HCT116 (cell line): ENCODE measurements at regions not wholly inside any gene's neighbourhood (a gene's known extent, or its start where the extent isn't known, plus 50 kb on each side); places are given as distances from the start of the nearest gene placed in this dataset.

ENCODE experiments used
- ATAC-seq: fragments of 200-7000 bp; cut with Tn5 transposase; 2 replicates; pipeline ENCODE4 v1.9.1; 2020; ENCODE audit warnings: mild to moderate bottlenecking, moderate library complexity
- BruUV-seq: library from RNA; stranded (reverse); fragments of 400-500 nt; replicated peaks from 2 replicates; lab custom pipeline; 2021; lab: Mats Ljungman, UMichigan
- CTCF ChIA-PET: fragments of 300-600 bp; sonication (Branson Sonifier 250); formaldehyde crosslinking; loops from one replicate; lab custom pipeline; 2021; ENCODE audit warnings: antibody characterized with exemption; lab: Charles Lee
- POLR2A ChIA-PET: fragments of 300-600, 350-600 bp; sonication (Branson Sonifier 250); formaldehyde crosslinking; loops from one replicate; lab custom pipeline; 2021; ENCODE audit warnings: antibody characterized with exemption; lab: Charles Lee
- RAD21 ChIA-PET, 2 experiments: fragments of 300-600 bp; sonication (Branson Sonifier 250); formaldehyde crosslinking; loops; one replicate each; lab custom pipeline; 2023; ENCODE audit warnings: low total read pairs in 2 of 2; ENCODE audit not compliant: uncharacterized antibody in 2 of 2, unreplicated experiment in 2 of 2, low non-redundant PET in 1 of 2; lab: Charles Lee
- DNase-seq: peaks from one replicate; pipeline ENCODE4 v3.0.0-alpha.2; 2010; ENCODE audit warnings: low read depth, low spot score
- H2AFZ ChIP-seq: fragments of 200-600 bp; shearing (Covaris generic), sonication (generic); 2 replicates; pipeline ENCODE4 v1.6.1; 2017; ENCODE audit warnings: low read depth, mixed run types, mixed read lengths, antibody characterized with exemption, low read length; ENCODE audit not compliant: poor library complexity, severe bottlenecking
- H3K27ac ChIP-seq: 2 replicates; pipeline ENCODE4 v1.5.1; 2012; ENCODE audit warnings: low read depth, low read length
- H3K27me3 ChIP-seq: fragments of 200-600 bp; sonication (generic); 2 replicates; pipeline ENCODE4 v1.6.1; 2016; ENCODE audit warnings: mixed run types, low read length, mixed read lengths; ENCODE audit not compliant: insufficient read depth
- H3K36me3 ChIP-seq, 2 experiments: fragments of 200-500 bp in 1 of 2; fragments of 200-600 bp in 1 of 2; sonication (Bioruptor generic) in 1 of 2; sonication (generic) in 1 of 2; 2 replicates each; pipeline versions ENCODE4 v1.5.1 to v1.6.1; 2014 to 2016; ENCODE audit warnings: low read length in 2 of 2, inconsistent platforms in 1 of 2, mixed read lengths in 1 of 2, mixed run types in 1 of 2; ENCODE audit not compliant: insufficient read depth in 2 of 2, control insufficient read depth in 1 of 2
- H3K4me1 ChIP-seq, 2 experiments: fragments of 200-600 bp in 1 of 2; sonication (generic) in 1 of 2; 2 replicates each; pipeline versions ENCODE4 v1.5.1 to v1.6.1; 2012 to 2017; ENCODE audit warnings: low read length in 2 of 2, inconsistent platforms in 1 of 2, mild to moderate bottlenecking in 1 of 2, mixed read lengths in 1 of 2, mixed run types in 1 of 2, moderate library complexity in 1 of 2; ENCODE audit not compliant: insufficient read depth in 2 of 2, control insufficient read depth in 1 of 2
- H3K4me2 ChIP-seq: fragments of 200-600 bp; sonication (generic); 2 replicates; pipeline ENCODE4 v1.6.1; 2017; ENCODE audit warnings: mixed run types, low read length, mixed read lengths
- H3K4me3 ChIP-seq, 2 experiments: fragments of 200-600 bp in 1 of 2; sonication (generic) in 1 of 2; replicated peaks in 1 of 2; 2 replicates each; pipeline ENCODE4 v1.5.1; 2011 to 2016; ENCODE audit warnings: low read length in 2 of 2, control low read depth in 1 of 2, low read depth in 1 of 2, mild to moderate bottlenecking in 1 of 2, mixed read lengths in 1 of 2, mixed run types in 1 of 2
- H3K79me2 ChIP-seq: fragments of 200-600 bp; sonication (generic); 2 replicates; pipeline ENCODE4 v1.6.1; 2017; ENCODE audit warnings: mild to moderate bottlenecking, mixed run types, low read length, moderate library complexity, mixed read lengths; ENCODE audit not compliant: insufficient read depth
- H3K9ac ChIP-seq: fragments of 200-600 bp; sonication (generic); 2 replicates; pipeline ENCODE4 v1.6.1; 2016; ENCODE audit warnings: low read length, mixed read lengths
- H3K9me2 ChIP-seq: fragments of 200-600 bp; sonication (generic), shearing (Covaris generic); 2 replicates; pipeline ENCODE4 v1.6.1; 2017; ENCODE audit warnings: mixed run types, mild to moderate bottlenecking, moderate library complexity; ENCODE audit not compliant: insufficient read depth
- H3K9me3 ChIP-seq, 2 experiments: fragments of 200-500 bp in 1 of 2; fragments of 200-600 bp in 1 of 2; sonication (Bioruptor generic) in 1 of 2; sonication (generic) in 1 of 2; 2 replicates each; pipeline ENCODE4 v1.6.1; 2014 to 2017; ENCODE audit warnings: low read length in 2 of 2, mixed read lengths in 2 of 2, inconsistent platforms in 1 of 2, low read depth in 1 of 2, mild to moderate bottlenecking in 1 of 2, mixed run types in 1 of 2, moderate library complexity in 1 of 2; ENCODE audit not compliant: control insufficient read depth in 1 of 2, insufficient read depth in 1 of 2
- H4K20me1 ChIP-seq: fragments of 200-600 bp; sonication (generic), shearing (Covaris generic); 2 replicates; pipeline ENCODE4 v1.6.1; 2017; ENCODE audit warnings: mixed run types, mild to moderate bottlenecking, moderate library complexity; ENCODE audit not compliant: insufficient read depth
- CEBPB ChIP-seq: IDR thresholded peaks from 2 replicates; pipeline ENCODE4 v1.6.1; 2012; ENCODE audit warnings: low read depth
- EGR1 ChIP-seq: IDR thresholded peaks from 2 replicates; pipeline ENCODE4 v1.6.1; 2012; ENCODE audit warnings: low read depth
- EZH2 ChIP-seq: fragments of 200-600 bp; sonication (generic); IDR thresholded peaks from 2 replicates; pipeline ENCODE4 v1.6.1; 2017; ENCODE audit warnings: antibody characterized with exemption, mixed run types
- FOSL1 ChIP-seq: IDR thresholded peaks from 2 replicates; pipeline ENCODE4 v1.6.1; 2012; ENCODE audit warnings: low read depth
- JUND ChIP-seq: IDR thresholded peaks from 2 replicates; pipeline ENCODE4 v1.6.1; 2012
- POLR2AphosphoS5 ChIP-seq: IDR thresholded peaks from 2 replicates; pipeline ENCODE4 v1.6.1; 2011; ENCODE audit warnings: mild to moderate bottlenecking, low read depth, low read length, moderate library complexity
- SIN3A ChIP-seq: IDR thresholded peaks from 2 replicates; pipeline ENCODE4 v1.6.1; 2012; ENCODE audit warnings: low read depth
- TCF7L2 ChIP-seq: IDR thresholded peaks from 2 replicates; pipeline ENCODE4 v1.7.0; 2011; ENCODE audit warnings: borderline replicate concordance, inconsistent platforms; ENCODE audit not compliant: insufficient read depth, insufficient read length; ENCODE audit errors: extremely low read depth
- YY1 ChIP-seq: IDR thresholded peaks from 2 replicates; pipeline ENCODE4 v1.6.1; 2011; ENCODE audit warnings: low read length, low read depth, moderate library complexity, mild to moderate bottlenecking; ENCODE audit not compliant: insufficient replicate concordance; ENCODE audit errors: extremely low read depth
- ZNF274 ChIP-seq: fragments of 200-500 bp; sonication (Bioruptor generic); IDR thresholded peaks from 2 replicates; pipeline ENCODE4 v1.6.1; 2014; ENCODE audit warnings: mild to moderate bottlenecking, low read depth, low read length, inconsistent platforms
- intact Hi-C: fragments of 100-400 bp; cut with micrococcal nuclease; formaldehyde crosslinking; loops from 2 replicates; pipeline ENCODE4 v1.10.0; 2022
- TF ChIP-seq, protein P1 (sequence below), 3 experiments: fragments of 200-600 bp in 1 of 3; sonication (generic) in 1 of 3; IDR thresholded peaks in 2 of 3; conservative IDR thresholded peaks in 1 of 3; 2 replicates each; pipeline ENCODE4 v1.5.1; 2012 to 2017; ENCODE audit warnings: low read depth in 2 of 3, low read length in 2 of 3, antibody characterized with exemption in 1 of 3, borderline replicate concordance in 1 of 3, control low read depth in 1 of 3, mild to moderate bottlenecking in 1 of 3, mixed read lengths in 1 of 3, mixed run types in 1 of 3, moderate library complexity in 1 of 3; ENCODE audit not compliant: insufficient read depth in 1 of 3
- TF ChIP-seq, protein P2 (sequence below): IDR thresholded peaks from 2 replicates; pipeline ENCODE4 v1.6.1; 2012
- TF ChIP-seq, protein P3 (sequence below): IDR thresholded peaks from 2 replicates; pipeline ENCODE4 v1.6.1; 2011; ENCODE audit warnings: mild to moderate bottlenecking, low read length, moderate library complexity; ENCODE audit not compliant: insufficient replicate concordance; ENCODE audit errors: extremely low read depth

DNA sequence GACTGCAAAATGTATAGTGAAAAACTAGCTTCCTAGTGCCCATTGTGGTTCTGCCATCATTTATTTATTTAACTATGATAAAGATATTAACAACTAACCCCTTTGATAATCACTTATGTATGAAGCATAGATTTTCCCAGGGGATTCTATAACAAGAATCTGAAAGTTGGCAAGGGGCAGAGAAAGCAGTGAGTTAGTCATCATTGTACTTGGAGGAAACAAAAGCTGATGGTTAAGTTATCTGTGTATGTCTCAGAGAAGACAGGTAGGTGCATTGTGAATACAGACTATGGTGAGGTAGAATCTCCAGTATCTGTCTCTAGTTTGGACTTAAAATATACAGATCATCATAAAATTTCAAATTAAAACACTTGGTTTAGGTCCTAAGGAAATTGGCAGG, 2159.1 kb upstream of the CELF4 start:
- TF ChIP-seq EGR1 (no peak), JUND (no peak), FOSL1 (no peak), EZH2 (no peak), ZNF274 (no peak), YY1 (no peak), SIN3A (no peak), POLR2AphosphoS5 (no peak), TCF7L2 (no peak), CEBPB (no peak)
- TF ChIP-seq, protein P1, sequence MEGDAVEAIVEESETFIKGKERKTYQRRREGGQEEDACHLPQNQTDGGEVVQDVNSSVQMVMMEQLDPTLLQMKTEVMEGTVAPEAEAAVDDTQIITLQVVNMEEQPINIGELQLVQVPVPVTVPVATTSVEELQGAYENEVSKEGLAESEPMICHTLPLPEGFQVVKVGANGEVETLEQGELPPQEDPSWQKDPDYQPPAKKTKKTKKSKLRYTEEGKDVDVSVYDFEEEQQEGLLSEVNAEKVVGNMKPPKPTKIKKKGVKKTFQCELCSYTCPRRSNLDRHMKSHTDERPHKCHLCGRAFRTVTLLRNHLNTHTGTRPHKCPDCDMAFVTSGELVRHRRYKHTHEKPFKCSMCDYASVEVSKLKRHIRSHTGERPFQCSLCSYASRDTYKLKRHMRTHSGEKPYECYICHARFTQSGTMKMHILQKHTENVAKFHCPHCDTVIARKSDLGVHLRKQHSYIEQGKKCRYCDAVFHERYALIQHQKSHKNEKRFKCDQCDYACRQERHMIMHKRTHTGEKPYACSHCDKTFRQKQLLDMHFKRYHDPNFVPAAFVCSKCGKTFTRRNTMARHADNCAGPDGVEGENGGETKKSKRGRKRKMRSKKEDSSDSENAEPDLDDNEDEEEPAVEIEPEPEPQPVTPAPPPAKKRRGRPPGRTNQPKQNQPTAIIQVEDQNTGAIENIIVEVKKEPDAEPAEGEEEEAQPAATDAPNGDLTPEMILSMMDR (IDR thresholded peaks at IDR 0.05 in 2 of 3, conservative IDR thresholded peaks at IDR 0.05 in 1 of 3; ENCODE audit: borderline replicate concordance in 1 of 3, insufficient read depth in 1 of 3, low read depth in 2 of 3, low read length in 2 of 3): no peak
- TF ChIP-seq, protein P2, sequence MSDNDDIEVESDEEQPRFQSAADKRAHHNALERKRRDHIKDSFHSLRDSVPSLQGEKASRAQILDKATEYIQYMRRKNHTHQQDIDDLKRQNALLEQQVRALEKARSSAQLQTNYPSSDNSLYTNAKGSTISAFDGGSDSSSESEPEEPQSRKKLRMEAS: no peak
- TF ChIP-seq, protein P3, sequence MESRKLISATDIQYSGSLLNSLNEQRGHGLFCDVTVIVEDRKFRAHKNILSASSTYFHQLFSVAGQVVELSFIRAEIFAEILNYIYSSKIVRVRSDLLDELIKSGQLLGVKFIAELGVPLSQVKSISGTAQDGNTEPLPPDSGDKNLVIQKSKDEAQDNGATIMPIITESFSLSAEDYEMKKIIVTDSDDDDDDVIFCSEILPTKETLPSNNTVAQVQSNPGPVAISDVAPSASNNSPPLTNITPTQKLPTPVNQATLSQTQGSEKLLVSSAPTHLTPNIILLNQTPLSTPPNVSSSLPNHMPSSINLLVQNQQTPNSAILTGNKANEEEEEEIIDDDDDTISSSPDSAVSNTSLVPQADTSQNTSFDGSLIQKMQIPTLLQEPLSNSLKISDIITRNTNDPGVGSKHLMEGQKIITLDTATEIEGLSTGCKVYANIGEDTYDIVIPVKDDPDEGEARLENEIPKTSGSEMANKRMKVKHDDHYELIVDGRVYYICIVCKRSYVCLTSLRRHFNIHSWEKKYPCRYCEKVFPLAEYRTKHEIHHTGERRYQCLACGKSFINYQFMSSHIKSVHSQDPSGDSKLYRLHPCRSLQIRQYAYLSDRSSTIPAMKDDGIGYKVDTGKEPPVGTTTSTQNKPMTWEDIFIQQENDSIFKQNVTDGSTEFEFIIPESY: no peak
- DNase-seq (no peak), ATAC-seq (no peak)
- Histone ChIP-seq H3K9me3 (no peaks in the 10 kb centered on the region), H3K9ac (no peak overlapping the region), H3K27me3 (no peaks in the 10 kb centered on the region), H2AFZ (no peak overlapping the region), H4K20me1 (no peaks in the 10 kb centered on the region), H3K36me3 (no peaks in the 10 kb centered on the region), H3K4me3 (no peak overlapping the region), H3K4me2 (no peak overlapping the region), H3K27ac (no peak overlapping the region), H3K4me1 (no peaks in the 10 kb centered on the region), H3K9me2 (no peaks in the 10 kb centered on the region), H3K79me2 (no peaks in the 10 kb centered on the region)
- POLR2A ChIA-PET: no interaction called here
- CTCF ChIA-PET: no interaction called here
- RAD21 ChIA-PET: no interaction called here
- intact Hi-C loops: no loop called here
- BruUV-seq: no TSS peak
